GM12878 (cell line): ENCODE measurements at regions not wholly inside any gene's neighbourhood (a gene's known extent, or its start where the extent isn't known, plus 50 kb on each side); places are given as distances from the start of the nearest gene placed in this dataset.
A peak's percentile ranks its signal among the peaks of the same experiment; 100 is the strongest.

Experiments used
- ATAC-seq: fragments of 200-7000 bp; cut with Tn5 transposase; 3 replicates; pipeline ENCODE4 v1.9.1; 2020; ENCODE audit warnings: mild to moderate bottlenecking, moderate library complexity
- BruUV-seq: library from RNA; stranded (reverse); fragments of 400-500 nt; replicated peaks from 2 replicates; lab custom pipeline; 2021; lab: Mats Ljungman, UMichigan
- CTCF ChIA-PET: fragments of 300-600 bp; sonication (Branson Sonifier 250); formaldehyde crosslinking; extraction: SDS; loops from one replicate; lab custom pipeline; 2021; ENCODE audit warnings: inconsistent platforms; lab: Yijun Ruan, JAX
- POLR2A ChIA-PET: fragments of 350-600 bp; formaldehyde crosslinking; extraction: SDS; loops from one replicate; lab custom pipeline; 2021; ENCODE audit warnings: inconsistent platforms; lab: Charles Lee
- RAD21 ChIA-PET: fragments of 300-600 bp; sonication (Branson Sonifier 250); formaldehyde crosslinking; loops from one replicate; lab custom pipeline; 2023; ENCODE audit warnings: antibody characterized with exemption; ENCODE audit not compliant: unreplicated experiment; lab: Charles Lee
- SMC1A ChIA-PET: fragments of 300-600 bp; sonication (Branson Sonifier 250); formaldehyde crosslinking; loops from one replicate; lab custom pipeline; 2023; ENCODE audit not compliant: unreplicated experiment, uncharacterized antibody; lab: Charles Lee
- DNase-seq: peaks from one replicate; pipeline ENCODE4 v3.0.0-alpha.2; 2011; ENCODE audit warnings: low read depth, low spot score
- FAIRE-seq: peaks from 3 replicates; lab custom pipeline; 2011; peaks lifted over from hg19 to GRCh38; lab: Jason Lieb, UNC
- H2AFZ ChIP-seq: 2 replicates; pipeline ENCODE4 v1.6.0; 2011; ENCODE audit warnings: low read depth, low read length, control low read depth; ENCODE audit not compliant: control insufficient read depth
- H3K27ac ChIP-seq: 2 replicates; pipeline ENCODE4 v1.5.1; 2011; ENCODE audit warnings: control low read depth; ENCODE audit not compliant: control insufficient read depth, insufficient read depth
- H3K27me3 ChIP-seq, 2 experiments: replicated peaks in 1 of 2; 2 replicates each; pipeline versions ENCODE4 v1.6.0 to v1.6.1; 2011; ENCODE audit warnings: low read length in 1 of 2; ENCODE audit not compliant: control insufficient read depth in 2 of 2, insufficient read depth in 2 of 2
- H3K36me3 ChIP-seq, 2 experiments: 2 replicates each; pipeline ENCODE4 v1.5.1; 2011; ENCODE audit warnings: low read length in 1 of 2; ENCODE audit not compliant: control insufficient read depth in 2 of 2, insufficient read depth in 2 of 2
- H3K4me1 ChIP-seq: 2 replicates; pipeline ENCODE4 v1.6.1; 2011; ENCODE audit warnings: mild to moderate bottlenecking, low read length, moderate library complexity, mixed read lengths; ENCODE audit not compliant: control insufficient read depth, insufficient read depth
- H3K4me2 ChIP-seq: 2 replicates; pipeline ENCODE4 v1.6.0; 2011; ENCODE audit warnings: control low read depth; ENCODE audit not compliant: control insufficient read depth, insufficient read depth
- H3K4me3 ChIP-seq: fragments of 200-600 bp; sonication (generic); 2 replicates; pipeline ENCODE4 v1.5.1; 2016
- H3K79me2 ChIP-seq: 2 replicates; pipeline ENCODE4 v1.6.0; 2011; ENCODE audit warnings: low read length; ENCODE audit not compliant: control insufficient read depth, insufficient read depth
- H3K9ac ChIP-seq: 2 replicates; pipeline ENCODE4 v1.8.0; 2011; ENCODE audit warnings: low read length, control low read depth, mixed read lengths; ENCODE audit not compliant: control insufficient read depth, insufficient read depth
- H3K9me3 ChIP-seq: replicated peaks from 3 replicates; pipeline ENCODE4 v1.5.1; 2011; ENCODE audit warnings: mild to moderate bottlenecking, low read length; ENCODE audit not compliant: control insufficient read depth, insufficient read depth
- H4K20me1 ChIP-seq: 2 replicates; pipeline ENCODE4 v1.6.0; 2011; ENCODE audit not compliant: control insufficient read depth, insufficient read depth
- BCL11A ChIP-seq: IDR thresholded peaks from 2 replicates; pipeline ENCODE4 v1.6.1; 2011; ENCODE audit warnings: low read depth, low read length
- FOS ChIP-seq: IDR thresholded peaks from 3 replicates; pipeline ENCODE4 v1.6.1; 2011; ENCODE audit warnings: borderline replicate concordance; ENCODE audit not compliant: insufficient read length; ENCODE audit errors: extremely low read depth
- FOXK2 ChIP-seq: fragments of 450-650 bp; IDR thresholded peaks from 2 replicates; pipeline ENCODE4 v1.6.1; 2017; ENCODE audit warnings: mild to moderate bottlenecking, moderate library complexity
- MAX ChIP-seq: IDR thresholded peaks from 2 replicates; pipeline ENCODE4 v1.6.1; 2012; ENCODE audit warnings: low read depth, low read length, improper control_type of control experiment
- NFIC ChIP-seq: IDR thresholded peaks from 2 replicates; pipeline ENCODE4 v1.6.1; 2012; ENCODE audit warnings: low read depth, mild to moderate bottlenecking, inconsistent platforms, low read length, moderate library complexity
- POLR2AphosphoS2 ChIP-seq: IDR thresholded peaks from 2 replicates; pipeline ENCODE4 v1.6.1; 2011; ENCODE audit warnings: low read depth, mild to moderate bottlenecking, low read length, improper control_type of control experiment, moderate library complexity
- RAD21 ChIP-seq: IDR thresholded peaks from 2 replicates; pipeline ENCODE4 v1.6.1; 2011; ENCODE audit warnings: mild to moderate bottlenecking, low read depth, low read length, moderate library complexity; ENCODE audit not compliant: insufficient read depth
- ZNF274 ChIP-seq: IDR thresholded peaks from one replicate; pipeline ENCODE4 v1.8.0; 2011; ENCODE audit not compliant: insufficient read length, insufficient read depth
- WGBS: methylation state at CpG from one replicate; pipeline ENCODE4 v1.1.6; 2016; ENCODE audit warnings: low lambda C conversion rate; ENCODE audit not compliant: insufficient replicate concordance, insufficient coverage; ENCODE audit errors: missing lambda C conversion rate; 5-methylcytosine and 5-hydroxymethylcytosine counted together
- in situ Hi-C: fragments of 300-500 bp; cut with MboI; formaldehyde crosslinking; loops from 9 replicates; pipeline ENCODE4 v1.14.3; 2018; ENCODE audit warnings: mixed read lengths
- intact Hi-C: fragments of 100-400 bp; cut with micrococcal nuclease; formaldehyde crosslinking; loops from one replicate; pipeline ENCODE4 v1.14.2; 2022; ENCODE audit not compliant: unreplicated experiment

- DNase-seq (no peak), FAIRE-seq (no peak), ATAC-seq (no peak)
- H2AFZ ChIP-seq: no peak overlapping the region
- H3K4me1 ChIP-seq: peaks cover 23% of the 10 kb centered on the region
- H3K9ac ChIP-seq: no peak overlapping the region
- peaks cover 41% of the 10 kb centered on the region for H3K79me2 ChIP-seq
- TF ChIP-seq MAX: no peak
- no peak for TF ChIP-seq FOXK2
- TF ChIP-seq RAD21: no peak
- no peak for TF ChIP-seq NFIC
- no peak for TF ChIP-seq BCL11A
- no peak for TF ChIP-seq ZNF274
- TF ChIP-seq POLR2AphosphoS2: no peak
- no peak for TF ChIP-seq FOS
- ChIA-PET CTCF (interaction anchor here (1.0 to 2.5 kb wide), 4 partner anchors 11 to 222 kb away, joined by 3 to 10 read pairs (median 6); no protein-coding TSS in a partner anchor), RAD21 (interaction anchor here (1.1 to 8.5 kb wide), 9 partner anchors 10 to 411 kb away, joined by 3 to 151 read pairs (median 7); partner anchors contain the start of gene SIPA1L1), POLR2A (interaction anchor here (0.6 to 2.1 kb wide), 4 partner anchors 7 to 119 kb away, joined by 3 to 4 read pairs (median 4); no protein-coding TSS in a partner anchor), SMC1A (interaction anchor here (1.1 to 9.8 kb wide), 9 partner anchors 11 to 225 kb away, joined by 3 to 150 read pairs (median 47); partner anchors contain the start of gene SIPA1L1)
- H3K27me3 ChIP-seq: no peaks in the 10 kb centered on the region
- no peaks in the 10 kb centered on the region for H4K20me1 ChIP-seq
- intact Hi-C loops (loop anchor here (10.0 kb wide), 1 partner anchor 405 kb away; no protein-coding TSS in a partner anchor), in situ Hi-C loops (no loop called here)
- H3K4me2 ChIP-seq: peak overlapping the region; percentile 24
- no peaks in the 10 kb centered on the region for H3K36me3 ChIP-seq
- WGBS: 96% methylated on average over 6 of the region's 6 CpGs
- H3K4me3 ChIP-seq: no peak overlapping the region
- BruUV-seq: TSS peak; percentile 29
- H3K9me3 ChIP-seq: no peaks in the 10 kb centered on the region
- H3K27ac ChIP-seq: peak overlapping the region; percentile 75; the same call in 1 of the 2 replicates
Measured at GRCh38 chr14:71549421-71550050, 382.7 kb upstream of the RGS6 start.
